Peyer's patch (tissue), 4 donors: ENCODE measurements at regions not wholly inside any gene's neighbourhood (a gene's known extent, or its start where the extent isn't known, plus 50 kb on each side); places are given as distances from the start of the nearest gene placed in this dataset.

Source experiments
- DNase-seq, 3 donors: peaks; one replicate each; pipeline ENCODE4 v3.0.0-alpha.2; 2017 to 2019
- H3K27ac ChIP-seq, 4 donors: fragments of 200-600 bp; sonication (generic); one replicate each; pipeline ENCODE4 v1.5.1; 2016 to 2019
- H3K27me3 ChIP-seq, 2 donors: fragments of 200-600 bp; sonication (generic); one replicate each; pipeline ENCODE4 v1.5.1; 2019
- H3K36me3 ChIP-seq, 3 donors: fragments of 200-600 bp; sonication (generic); one replicate each; pipeline ENCODE4 v1.5.1; 2016 to 2019
- H3K4me1 ChIP-seq, 4 donors: fragments of 200-600 bp; sonication (generic); one replicate each; pipeline ENCODE4 v1.5.1; 2016 to 2019
- H3K4me3 ChIP-seq, 4 donors: fragments of 200-600 bp; sonication (generic); 1 replicate in 3 of 4; 2 replicates in 1 of 4; pipeline ENCODE4 v1.5.1; 2016 to 2019; ENCODE audit warnings: mild to moderate bottlenecking in 1 of 4
- H3K9me3 ChIP-seq, 4 donors: fragments of 200-600 bp; sonication (generic); one replicate each; pipeline ENCODE4 v1.5.1; 2016 to 2019; ENCODE audit warnings: mild to moderate bottlenecking in 1 of 4
- CTCF ChIP-seq, 6 experiments: fragments of 450-650 bp in 4 of 6; fragments of 200-600 bp in 2 of 6; sonication (generic) in 1 of 6; IDR thresholded peaks; one replicate each; pipeline ENCODE4 v1.5.1; 2017 to 2019; ENCODE audit warnings: antibody characterized with exemption in 6 of 6, mild to moderate bottlenecking in 3 of 6, moderate library complexity in 1 of 6
- POLR2A ChIP-seq, 2 donors: fragments of 450-650 bp; IDR thresholded peaks; one replicate each; pipeline ENCODE4 v1.5.1; 2017; ENCODE audit warnings: antibody characterized with exemption in 2 of 2, mild to moderate bottlenecking in 2 of 2, moderate library complexity in 2 of 2

GRCh38 chr6:33914645-33915044, 110.8 kb upstream of the MLN start:
- Histone ChIP-seq H3K36me3 (no peaks in the 10 kb centered on the region), H3K4me3 (no peak overlapping the region), H3K9me3 (no peaks in the 10 kb centered on the region), H3K27ac (peak overlapping the region in 1 of 4 donors; percentile 32), H3K4me1 (peaks cover 0 to 5% (median 2%) of the 10 kb centered on the region in 4 donors), H3K27me3 (no peaks in the 10 kb centered on the region)
- no peak for TF ChIP-seq CTCF (IDR thresholded peaks at IDR 0.05)
- no peak for TF ChIP-seq POLR2A (IDR thresholded peaks at IDR 0.05)
- DNase-seq: peak in 2 of 3 donors; percentile 57 to 79

- TF ChIP-seq CTCF (IDR thresholded peaks at IDR 0.05): no peak
- no peak for TF ChIP-seq POLR2A (IDR thresholded peaks at IDR 0.05)
- no peak overlapping the region for H3K4me3 ChIP-seq
- DNase-seq: no peak
- no peaks in the 10 kb centered on the region for H3K27me3 ChIP-seq
- no peaks in the 10 kb centered on the region for H3K36me3 ChIP-seq
- H3K9me3 ChIP-seq: no peaks in the 10 kb centered on the region
- peaks cover 0 to 12% (median 4%) of the 10 kb centered on the region in 4 donors for H3K4me1 ChIP-seq
- H3K27ac ChIP-seq: no peak overlapping the region
Measured at GRCh38 chr6:33912195-33912594, 108.4 kb upstream of the MLN start.

GRCh38 chr6:33911488-33911887, 107.7 kb upstream of the MLN start:
- DNase-seq: no peak
- peaks cover 0 to 19% (median 4%) of the 10 kb centered on the region in 4 donors for H3K4me1 ChIP-seq
- no peak overlapping the region for H3K27ac ChIP-seq
- no peaks in the 10 kb centered on the region for H3K27me3 ChIP-seq
- TF ChIP-seq POLR2A (IDR thresholded peaks at IDR 0.05) (no peak), CTCF (IDR thresholded peaks at IDR 0.05) (no peak)
- no peak overlapping the region for H3K4me3 ChIP-seq
- no peaks in the 10 kb centered on the region for H3K9me3 ChIP-seq
- H3K36me3 ChIP-seq: no peaks in the 10 kb centered on the region

GRCh38 chr6:33910594-33910993, 106.8 kb upstream of the MLN start:
- Histone ChIP-seq H3K36me3 (no peaks in the 10 kb centered on the region), H3K4me3 (no peak overlapping the region), H3K27ac (no peak overlapping the region), H3K27me3 (no peaks in the 10 kb centered on the region), H3K4me1 (peaks cover 0 to 24% (median 4%) of the 10 kb centered on the region in 4 donors), H3K9me3 (no peaks in the 10 kb centered on the region)
- DNase-seq: no peak
- TF ChIP-seq POLR2A (IDR thresholded peaks at IDR 0.05) (no peak), CTCF (IDR thresholded peaks at IDR 0.05) (no peak)

- H3K27me3 ChIP-seq: no peaks in the 10 kb centered on the region
- no peaks in the 10 kb centered on the region for H3K9me3 ChIP-seq
- H3K27ac ChIP-seq: no peak overlapping the region
- H3K4me3 ChIP-seq: no peak overlapping the region
- DNase-seq: no peak
- no peaks in the 10 kb centered on the region for H3K36me3 ChIP-seq
- H3K4me1 ChIP-seq: peaks cover 0 to 28% (median 4%) of the 10 kb centered on the region in 4 donors
- TF ChIP-seq CTCF (IDR thresholded peaks at IDR 0.05) (no peak), POLR2A (IDR thresholded peaks at IDR 0.05) (no peak)
Measured at GRCh38 chr6:33909737-33910136, 105.9 kb upstream of the MLN start.

- H3K4me3 ChIP-seq: no peak overlapping the region
- peaks cover 0 to 25% (median 1%) of the 10 kb centered on the region in 4 donors for H3K4me1 ChIP-seq
- DNase-seq: no peak
- H3K27ac ChIP-seq: peak overlapping the region in 1 of 4 donors; percentile 5
- no peak for TF ChIP-seq CTCF (IDR thresholded peaks at IDR 0.05)
- no peak for TF ChIP-seq POLR2A (IDR thresholded peaks at IDR 0.05)
- H3K9me3 ChIP-seq: no peaks in the 10 kb centered on the region
- no peaks in the 10 kb centered on the region for H3K36me3 ChIP-seq
- H3K27me3 ChIP-seq: no peaks in the 10 kb centered on the region
Measured at GRCh38 chr6:33908025-33908424, 104.2 kb upstream of the MLN start.
